ENCODE measurements at regions not wholly inside any gene's neighbourhood (a gene's known extent, or its start where the extent isn't known, plus 50 kb on each side); places are given as distances from the start of the nearest gene placed in this dataset.

DNA sequence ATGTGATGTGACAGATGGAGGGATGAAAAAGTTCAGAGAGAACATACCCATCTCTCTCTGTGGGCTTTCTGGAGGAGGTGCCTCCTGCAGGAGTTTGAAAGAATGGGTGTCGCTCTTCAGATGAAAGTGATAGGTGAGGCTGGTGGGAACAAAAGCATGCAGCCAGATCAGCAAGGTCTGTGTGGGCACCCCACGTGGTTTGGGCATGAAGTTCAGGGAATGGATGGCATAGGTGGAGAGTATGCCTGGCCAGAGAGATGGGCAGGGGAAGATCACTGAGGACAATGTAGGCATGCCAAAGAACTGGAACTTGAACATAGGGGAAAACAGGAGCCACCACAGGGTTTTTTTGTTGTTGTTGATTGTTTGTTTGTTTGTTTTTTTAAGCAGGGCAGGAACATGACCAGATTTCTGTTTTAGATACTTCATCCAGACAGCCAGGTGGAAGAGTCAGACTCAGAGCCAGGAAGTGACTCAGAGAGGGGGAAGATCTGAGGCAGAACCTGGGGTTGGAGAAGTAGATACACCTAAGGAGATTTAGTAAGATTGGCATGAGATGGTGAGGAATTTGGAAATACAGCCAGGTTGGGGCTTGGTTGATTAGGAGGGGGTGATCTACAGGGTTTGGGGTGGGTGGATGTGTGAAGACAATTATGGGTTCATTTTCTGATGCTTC is 64.8 kb upstream of the CLSTN2 start:
- Histone ChIP-seq H3K9me3 (no peaks in the 10 kb centered on the region), H3K27me3 (no peaks in the 10 kb centered on the region), H3K4me3 (no peak overlapping the region), H3K4me1 (no peaks in the 10 kb centered on the region), H3K27ac (no peak overlapping the region), H3K36me3 (no peaks in the 10 kb centered on the region)
- DNase-seq (ENCODE audit: low spot score): no peak
- no peak for TF ChIP-seq CTCF (IDR thresholded peaks at IDR 0.05)

DNA sequence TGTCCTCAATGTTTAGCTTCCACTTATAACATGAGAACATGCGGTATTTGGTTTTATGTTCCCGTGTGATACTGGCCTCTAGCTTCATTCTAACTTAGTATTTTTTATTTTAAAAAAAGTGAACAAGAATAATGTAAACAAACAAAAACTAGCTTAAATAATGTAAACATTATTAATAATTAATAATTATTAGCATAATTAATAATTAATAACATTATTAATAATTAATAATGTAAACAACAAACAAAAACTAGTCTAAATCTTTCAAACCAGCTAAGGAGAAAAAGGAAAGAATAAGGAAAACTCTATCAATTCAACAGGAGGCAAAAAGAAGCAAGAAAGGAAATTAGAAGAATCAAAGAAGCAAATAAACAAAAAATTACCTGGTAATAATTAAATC is 66.2 kb upstream of the CLSTN2 start:
- no peak for TF ChIP-seq CTCF (IDR thresholded peaks at IDR 0.05)
- Histone ChIP-seq H3K36me3 (no peaks in the 10 kb centered on the region), H3K27ac (no peak overlapping the region), H3K4me1 (no peaks in the 10 kb centered on the region), H3K4me3 (no peak overlapping the region), H3K27me3 (no peaks in the 10 kb centered on the region), H3K9me3 (no peaks in the 10 kb centered on the region)
- DNase-seq (ENCODE audit: low spot score): no peak

DNA sequence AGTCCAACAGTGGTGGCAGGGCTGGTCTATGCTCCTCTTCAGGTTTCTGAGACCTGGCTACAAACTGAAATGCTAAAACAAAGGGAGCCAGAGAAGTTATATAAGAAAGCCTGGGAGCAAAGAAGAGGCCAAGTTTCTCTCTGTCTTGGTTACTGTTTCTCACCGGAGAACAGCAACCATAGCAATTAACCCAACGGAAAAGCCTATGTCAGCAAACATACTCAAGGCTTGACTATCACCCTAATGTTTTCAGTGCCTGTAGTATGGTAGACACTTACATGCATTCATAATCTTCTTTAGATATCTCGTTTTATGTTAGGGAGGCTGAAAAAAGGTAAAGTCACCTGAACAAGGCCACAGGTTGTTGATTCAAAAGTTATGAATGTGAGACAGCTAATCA is 86.3 kb upstream of the CLSTN2 start:
- Histone ChIP-seq H3K27me3 (no peaks in the 10 kb centered on the region), H3K4me3 (no peak overlapping the region), H3K27ac (no peak overlapping the region), H3K4me1 (no peaks in the 10 kb centered on the region), H3K36me3 (no peaks in the 10 kb centered on the region), H3K9me3 (no peaks in the 10 kb centered on the region)
- DNase-seq (ENCODE audit: low spot score): no peak
- TF ChIP-seq CTCF (IDR thresholded peaks at IDR 0.05): no peak

DNA sequence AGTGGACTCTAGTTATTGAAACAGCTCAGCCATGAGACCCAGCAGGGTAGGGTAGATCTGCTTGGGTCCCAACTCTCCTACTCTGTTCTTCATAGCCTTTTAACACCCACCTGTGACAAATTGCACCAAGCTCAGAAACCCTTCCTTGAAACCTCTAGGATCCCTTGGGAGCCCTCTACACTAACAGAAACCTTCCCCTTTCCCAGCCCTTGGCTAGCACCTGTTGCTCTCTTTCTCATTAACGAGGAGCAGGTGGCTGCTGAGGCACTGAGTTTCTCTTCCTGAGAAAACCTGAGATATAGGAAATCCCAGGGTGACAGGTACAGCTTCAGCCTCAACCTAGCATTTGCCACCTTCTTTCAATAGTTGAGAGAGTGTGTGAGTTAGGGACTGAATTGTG is 88.3 kb upstream of the CLSTN2 start:
- DNase-seq (ENCODE audit: low spot score): no peak
- H3K27ac ChIP-seq: no peak overlapping the region
- H3K9me3 ChIP-seq: no peaks in the 10 kb centered on the region
- no peaks in the 10 kb centered on the region for H3K27me3 ChIP-seq
- no peak overlapping the region for H3K4me3 ChIP-seq
- H3K36me3 ChIP-seq: no peaks in the 10 kb centered on the region
- H3K4me1 ChIP-seq: no peaks in the 10 kb centered on the region
- TF ChIP-seq CTCF (IDR thresholded peaks at IDR 0.05): no peak

- Histone ChIP-seq H3K36me3 (no peaks in the 10 kb centered on the region), H3K4me1 (peaks cover 0 to 24% of the 10 kb centered on the region in 2 donors), H3K27me3 (no peaks in the 10 kb centered on the region), H3K9me3 (no peaks in the 10 kb centered on the region), H3K4me3 (no peak overlapping the region), H3K27ac (no peak overlapping the region)
- TF ChIP-seq CTCF (IDR thresholded peaks at IDR 0.05): no peak
- no peak for DNase-seq (ENCODE audit: low spot score)
Observed at GRCh38 chr3:139839659-139840058, 95.3 kb upstream of the CLSTN2 start.

DNA sequence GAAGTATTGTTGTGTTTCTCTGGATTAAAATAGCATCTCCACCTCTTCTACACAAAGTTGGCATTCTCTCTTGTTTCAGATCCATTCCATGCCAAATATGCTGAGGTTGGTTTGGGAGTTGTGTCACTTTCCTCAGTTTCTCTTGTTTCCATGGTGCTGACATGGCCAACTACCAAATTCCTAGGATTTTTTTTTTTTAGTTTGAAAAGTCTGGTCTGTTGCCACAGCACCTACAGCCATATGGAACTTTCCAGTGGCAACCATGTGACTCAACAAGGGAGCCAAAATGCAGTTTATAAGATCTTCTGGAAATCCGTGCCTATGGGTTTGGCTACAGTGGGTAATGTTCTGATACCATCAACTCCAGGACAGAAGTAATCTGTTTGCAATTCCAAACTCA is 96.0 kb upstream of the CLSTN2 start:
- H3K4me1 ChIP-seq: peaks cover 0 to 24% of the 10 kb centered on the region in 2 donors
- H3K4me3 ChIP-seq: no peak overlapping the region
- H3K9me3 ChIP-seq: no peaks in the 10 kb centered on the region
- no peak for TF ChIP-seq CTCF (IDR thresholded peaks at IDR 0.05)
- DNase-seq (ENCODE audit: low spot score): no peak
- H3K27ac ChIP-seq: no peak overlapping the region
- no peaks in the 10 kb centered on the region for H3K36me3 ChIP-seq
- no peaks in the 10 kb centered on the region for H3K27me3 ChIP-seq
